Breast epithelium (tissue), 4 donors: ENCODE measurements at regions not wholly inside any gene's neighbourhood (a gene's known extent, or its start where the extent isn't known, plus 50 kb on each side); places are given as distances from the start of the nearest gene placed in this dataset.

Experiments used
- DNase-seq, 2 donors: peaks; one replicate each; pipeline ENCODE4 v3.0.0-alpha.2; 2019; ENCODE audit warnings: low spot score in 2 of 2
- H3K27ac ChIP-seq, 2 donors: fragments of 200-600 bp; sonication (generic) in 1 of 2; one replicate each; pipeline ENCODE4 v1.5.1; 2016 to 2019; ENCODE audit warnings: mild to moderate bottlenecking in 1 of 2
- H3K27me3 ChIP-seq, 2 donors: fragments of 200-600 bp; sonication (generic) in 1 of 2; one replicate each; pipeline versions ENCODE4 v1.5.1 to v1.6.0; 2017 to 2019; ENCODE audit warnings: control low read depth in 1 of 2, mild to moderate bottlenecking in 1 of 2
- H3K36me3 ChIP-seq: fragments of 200-600 bp; one replicate; pipeline ENCODE4 v1.5.1; 2019
- H3K4me1 ChIP-seq, 2 donors: fragments of 200-600 bp; sonication (generic); one replicate each; pipeline ENCODE4 v1.5.1; 2016 to 2019; ENCODE audit warnings: control low read depth in 1 of 2
- H3K4me3 ChIP-seq, 3 donors: fragments of 200-600 bp; sonication (generic); 1 replicate in 2 of 3; 2 replicates in 1 of 3; pipeline ENCODE4 v1.5.1; 2016 to 2019; ENCODE audit warnings: mild to moderate bottlenecking in 3 of 3, moderate library complexity in 2 of 3
- H3K9me3 ChIP-seq, 2 donors: fragments of 200-600 bp; sonication (generic) in 1 of 2; one replicate each; pipeline ENCODE4 v1.5.1; 2016 to 2019; ENCODE audit warnings: control low read depth in 1 of 2
- CTCF ChIP-seq, 3 donors: fragments of 450-650 bp; IDR thresholded peaks; one replicate each; pipeline ENCODE4 v1.5.1; 2016 to 2017; ENCODE audit warnings: antibody characterized with exemption in 3 of 3, mild to moderate bottlenecking in 3 of 3, moderate library complexity in 3 of 3
- POLR2A ChIP-seq: fragments of 450-650 bp; IDR thresholded peaks from one replicate; pipeline ENCODE4 v1.6.1; 2016; ENCODE audit warnings: antibody characterized with exemption, mild to moderate bottlenecking, moderate library complexity
- POLR2AphosphoS5 ChIP-seq, 3 donors: sonication (generic); formaldehyde crosslinking; IDR thresholded peaks; one replicate each; pipeline ENCODE4 v1.6.1; 2017; ENCODE audit warnings: antibody characterized with exemption in 3 of 3
- intact Hi-C: fragments of 100-400 bp; cut with DNase I; formaldehyde crosslinking; loops from one replicate; pipeline ENCODE4 v1.15.1; 2023; ENCODE audit warnings: low total_unique reads

GRCh38 chrX:87236830-87237440 lies 280.7 kb upstream of the KLHL4 start:
- Histone ChIP-seq H3K4me3 (no peak overlapping the region), H3K36me3 (no peaks in the 10 kb centered on the region), H3K27me3 (peaks cover 0 to 7% of the 10 kb centered on the region in 2 donors), H3K4me1 (no peaks in the 10 kb centered on the region), H3K9me3 (no peaks in the 10 kb centered on the region), H3K27ac (no peak overlapping the region)
- intact Hi-C loops, result no loop called here
- no peak for DNase-seq
- TF ChIP-seq CTCF (IDR thresholded peaks at IDR 0.05), result no peak
- TF ChIP-seq POLR2A, result no peak
- no peak for TF ChIP-seq POLR2AphosphoS5 (IDR thresholded peaks at IDR 0.05)

DNA sequence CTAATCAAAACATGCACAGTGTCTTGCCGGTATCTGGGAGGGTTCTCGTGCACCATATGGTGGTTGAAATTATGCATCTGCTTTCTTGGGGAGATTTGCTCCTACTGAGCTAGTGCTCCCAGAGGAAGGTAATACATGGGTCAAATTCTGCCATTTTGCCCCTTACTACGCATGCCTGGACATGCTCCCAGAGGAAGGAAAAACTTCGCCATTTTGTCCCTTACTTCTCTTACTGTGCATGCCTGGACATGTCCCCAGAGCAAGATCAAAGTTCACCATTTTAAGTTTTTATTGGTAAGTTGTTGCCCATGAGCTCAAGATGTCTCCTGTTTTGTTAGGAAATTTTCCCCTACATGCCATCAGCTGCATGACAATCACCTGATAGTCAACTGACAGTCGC lies 252.1 kb upstream of the KLHL4 start:
- no peak for TF ChIP-seq CTCF (IDR thresholded peaks at IDR 0.05)
- TF ChIP-seq POLR2A, result no peak
- no peak overlapping the region for H3K27ac ChIP-seq

GRCh38 chrX:87272491-87272890 lies 245.1 kb upstream of the KLHL4 start:
- no peaks in the 10 kb centered on the region for H3K27me3 ChIP-seq
- H3K4me1 ChIP-seq, result no peaks in the 10 kb centered on the region
- H3K9me3 ChIP-seq, result no peaks in the 10 kb centered on the region
- H3K27ac ChIP-seq, result no peak overlapping the region
- H3K36me3 ChIP-seq, result no peaks in the 10 kb centered on the region
- intact Hi-C loops, result no loop called here
- no peak overlapping the region for H3K4me3 ChIP-seq
- TF ChIP-seq POLR2AphosphoS5 (IDR thresholded peaks at IDR 0.05) (no peak), CTCF (IDR thresholded peaks at IDR 0.05) (no peak), POLR2A (no peak)
- no peak for DNase-seq

More for the DNA sequence above, 252.1 kb upstream of the KLHL4 start:
- no peaks in the 10 kb centered on the region for H3K36me3 ChIP-seq
- H3K4me3 ChIP-seq, result no peak overlapping the region
- no peaks in the 10 kb centered on the region for H3K4me1 ChIP-seq
- no peaks in the 10 kb centered on the region for H3K9me3 ChIP-seq
- no peaks in the 10 kb centered on the region for H3K27me3 ChIP-seq
- intact Hi-C loops, result no loop called here
- DNase-seq, result no peak

DNA sequence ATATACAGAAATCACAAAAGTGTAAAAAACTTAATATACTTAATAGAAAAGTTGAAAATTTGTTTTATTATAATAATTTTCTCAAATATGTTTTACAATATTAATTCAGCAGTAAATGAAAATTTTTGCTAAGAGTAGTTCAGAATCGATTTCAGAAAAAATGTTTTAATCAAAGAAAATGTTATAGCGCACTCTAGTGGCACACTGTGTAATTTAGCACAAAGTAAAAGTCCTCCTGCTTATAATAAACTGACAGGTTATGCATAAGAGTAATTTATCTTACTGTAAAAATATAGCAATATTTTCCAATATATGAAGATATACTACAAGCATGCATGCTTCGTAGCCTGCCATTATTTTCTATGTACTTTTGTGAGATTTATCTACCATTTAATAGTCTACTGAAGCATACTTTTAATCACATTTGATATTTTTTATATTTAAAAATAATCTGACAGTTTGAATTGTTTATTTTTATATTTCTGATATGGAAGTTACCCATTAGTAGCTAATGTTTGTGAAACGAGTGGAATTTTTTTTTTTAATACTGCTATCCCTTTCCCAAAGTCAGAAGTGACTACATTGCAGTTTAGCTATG lies 217.9 kb upstream of the KLHL4 start:
- intact Hi-C loops, result no loop called here
- DNase-seq, result no peak

More for the DNA sequence above, 217.9 kb upstream of the KLHL4 start:
- no peaks in the 10 kb centered on the region for H3K4me1 ChIP-seq
- peaks cover 0 to 12% of the 10 kb centered on the region in 2 donors for H3K27me3 ChIP-seq
- no peaks in the 10 kb centered on the region for H3K36me3 ChIP-seq
- H3K9me3 ChIP-seq, result peaks cover 0 to under 1% of the 10 kb centered on the region in 2 donors
- TF ChIP-seq CTCF (IDR thresholded peaks at IDR 0.05), result peak in 1 of 3 donors; percentile 18
- no peak for TF ChIP-seq POLR2A
- H3K4me3 ChIP-seq, result no peak overlapping the region
- H3K27ac ChIP-seq, result no peak overlapping the region
